ENCODE measurements at regions not wholly inside any gene's neighbourhood (a gene's known extent, or its start where the extent isn't known, plus 50 kb on each side); places are given as distances from the start of the nearest gene placed in this dataset.

- DNase-seq, result no peak
These were observed 195.4 kb upstream of the ARL4C start for GRCh38 chr2:234691968-234692955.

DNA sequence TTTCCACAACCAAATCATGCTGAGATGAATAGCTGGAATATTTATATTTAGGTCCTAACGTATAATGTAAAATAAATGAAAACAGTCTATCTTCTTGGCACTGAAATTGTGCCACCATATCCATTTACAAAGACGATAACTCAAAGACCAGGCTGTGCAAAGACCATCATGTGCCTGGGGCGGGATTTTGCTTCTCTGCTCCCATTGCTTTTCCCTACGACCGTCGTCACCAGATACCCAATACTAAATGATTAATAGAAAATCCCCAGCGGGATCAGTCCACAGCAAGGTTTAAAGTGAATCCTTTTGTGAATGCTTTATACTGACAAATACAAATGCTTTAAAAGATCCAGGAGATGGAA lies 194.3 kb upstream of the ARL4C start:
- DNase-seq, result no peak

- no peak for DNase-seq
These were observed 193.8 kb upstream of the ARL4C start for GRCh38 chr2:234690569-234691213.

- DNase-seq, result no peak
These were observed 193.1 kb upstream of the ARL4C start for GRCh38 chr2:234689911-234690379.

DNA sequence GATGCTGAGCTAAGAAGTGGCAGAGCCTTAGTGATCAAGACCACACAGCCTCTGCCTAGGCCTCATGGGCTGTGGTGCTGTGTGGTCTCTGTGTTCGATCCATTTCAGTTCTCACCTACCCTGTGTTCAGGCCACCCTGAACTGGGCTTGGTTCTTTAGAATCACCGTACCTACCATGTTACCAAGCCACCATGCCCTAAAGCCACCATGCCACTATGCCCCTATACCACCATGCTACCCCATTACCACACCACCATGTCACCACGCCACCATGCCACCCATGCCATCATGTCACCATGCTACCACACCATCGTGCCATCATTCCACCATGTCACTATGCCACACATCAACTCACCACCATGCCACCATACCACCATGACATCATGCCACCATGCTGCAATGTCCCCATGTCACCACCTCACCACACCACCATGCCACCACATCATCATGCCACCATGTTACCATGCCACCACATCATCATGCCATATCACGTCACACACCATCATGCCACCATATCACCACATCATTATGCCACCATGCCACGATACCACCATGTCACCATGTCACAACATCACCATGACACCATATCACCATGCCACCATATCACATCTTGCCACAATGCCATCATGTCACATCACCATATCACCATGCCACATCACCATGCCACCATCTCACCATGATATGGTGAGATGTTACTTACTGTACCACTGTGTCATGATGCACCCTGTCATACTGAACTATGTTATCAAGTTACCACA lies 191.0 kb upstream of the ARL4C start:
- DNase-seq, result no peak

- no peak for DNase-seq
These were observed 189.4 kb upstream of the ARL4C start for GRCh38 chr2:234686088-234686890.

- DNase-seq, result no peak
These were observed 187.6 kb upstream of the ARL4C start for GRCh38 chr2:234684466-234684865.

- no peak for DNase-seq
These were observed 187.1 kb upstream of the ARL4C start for GRCh38 chr2:234683950-234684349.

DNA sequence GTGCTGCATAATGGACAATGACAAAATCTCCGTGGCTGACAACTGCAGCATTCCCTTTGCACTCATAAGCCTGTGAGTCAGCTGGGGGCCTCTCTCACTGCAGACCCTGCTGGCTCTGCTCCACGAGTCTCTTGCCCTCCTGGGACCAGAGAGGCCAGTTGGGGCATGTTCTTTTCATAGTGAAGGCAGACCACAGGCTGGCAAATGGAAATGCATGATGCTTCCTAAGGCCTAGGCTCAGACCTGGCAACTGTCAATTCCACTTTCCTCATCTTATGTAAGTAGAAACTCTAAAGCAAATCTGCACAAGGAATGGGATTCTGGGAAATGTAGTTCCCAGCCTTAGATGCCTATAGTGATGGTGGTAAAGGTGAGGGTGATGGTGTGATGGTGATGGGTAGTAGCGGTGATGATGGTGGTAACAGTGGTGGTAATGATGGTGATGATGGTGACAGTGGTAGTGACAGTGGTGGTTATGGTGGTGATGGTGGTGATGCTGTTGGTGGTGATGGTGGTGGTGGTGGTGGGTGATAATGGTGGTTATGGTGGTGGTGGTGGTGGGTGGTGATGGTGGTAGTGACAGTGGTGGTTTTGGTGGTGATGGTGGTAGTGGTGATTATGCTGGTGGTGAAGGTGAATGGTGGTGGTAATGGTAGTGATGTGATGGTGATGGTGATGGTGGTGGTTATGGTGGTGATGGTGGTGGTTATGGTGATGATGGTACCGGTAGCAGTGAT lies 185.8 kb upstream of the ARL4C start:
- no peak for DNase-seq

DNA sequence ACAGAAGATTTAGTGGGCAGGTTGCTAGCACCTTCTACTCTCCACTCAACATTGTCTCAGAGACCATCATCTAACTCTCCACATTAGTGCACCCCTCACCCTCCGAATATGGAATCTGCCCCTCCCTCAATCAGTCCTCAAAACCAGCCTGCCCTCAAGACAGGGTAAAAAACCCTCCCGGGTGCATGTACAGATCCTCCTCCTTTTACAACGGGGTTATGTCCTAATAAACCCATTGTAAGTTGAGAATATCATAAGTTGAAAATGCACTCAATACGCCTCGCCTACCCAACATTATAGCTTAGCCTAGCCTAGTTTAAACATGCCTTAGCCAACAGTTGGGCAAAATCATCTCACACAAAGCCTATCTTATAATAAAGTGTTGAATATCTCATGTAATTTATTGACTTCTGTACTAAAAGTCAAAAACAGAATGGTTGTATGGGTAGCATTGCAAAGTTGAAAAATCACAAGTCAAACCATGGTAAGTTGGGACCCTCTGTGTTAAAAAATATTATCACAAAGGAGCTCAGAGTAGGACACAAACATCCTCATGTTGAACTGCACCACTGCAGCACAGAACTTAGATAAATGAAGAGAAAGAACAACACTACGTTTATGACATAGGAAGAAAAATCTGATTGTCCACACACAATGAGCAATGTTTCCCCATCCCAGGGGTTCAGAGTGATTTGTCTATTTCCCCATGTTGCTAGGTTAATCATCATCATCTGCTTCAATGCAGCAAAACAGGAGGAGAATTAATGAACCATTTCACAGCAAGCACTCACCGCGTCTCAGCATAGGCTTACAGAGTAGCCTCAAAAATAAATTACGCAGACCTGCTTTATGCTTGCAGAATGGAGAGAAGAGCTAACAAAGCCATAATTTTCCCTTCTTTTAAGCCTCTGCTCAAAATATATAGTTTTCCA lies 184.1 kb upstream of the ARL4C start:
- no peak for DNase-seq

DNA sequence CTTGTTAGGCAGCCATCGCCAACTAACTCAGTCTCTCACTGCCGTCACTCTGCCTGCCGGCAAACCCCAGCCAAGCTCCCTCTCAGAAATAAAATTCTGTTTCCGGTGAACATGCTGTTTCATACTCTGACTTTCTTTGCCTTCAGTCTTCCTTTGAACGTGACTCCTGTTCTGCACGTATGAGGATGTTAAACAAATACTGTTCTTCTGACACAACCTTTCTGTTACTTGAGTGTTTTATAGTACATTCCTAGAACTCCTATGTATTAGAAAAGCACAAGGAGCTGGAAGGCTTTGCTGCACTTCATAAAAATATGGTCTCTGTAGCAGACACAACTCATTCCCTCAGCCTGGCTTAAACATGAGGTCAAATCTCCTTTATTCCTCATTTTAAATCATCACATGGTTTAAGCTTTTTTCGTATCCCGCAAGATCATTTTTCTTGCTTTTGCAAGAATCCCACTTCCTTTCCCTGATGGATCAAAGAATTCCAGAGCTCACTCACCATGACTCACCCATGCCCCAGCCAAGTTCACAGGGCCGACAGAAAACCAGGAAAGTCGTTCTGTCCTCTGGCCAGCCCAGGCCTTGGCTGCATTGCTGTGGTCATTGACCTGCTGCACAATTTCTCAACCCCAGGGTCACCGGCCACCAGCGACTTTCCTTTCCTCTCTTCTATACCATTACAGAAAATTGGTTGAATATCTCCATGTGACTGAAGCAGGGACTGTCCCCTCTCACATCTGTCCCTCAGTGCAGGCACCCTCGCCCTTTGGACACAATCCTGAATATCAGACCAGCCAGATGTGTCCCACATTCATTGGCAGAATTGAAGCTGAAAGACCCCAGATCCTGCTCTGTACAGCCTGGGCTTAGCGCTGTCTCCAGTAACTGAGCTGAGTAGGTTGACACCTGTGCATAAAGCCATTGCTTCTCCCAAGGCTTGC lies 183.1 kb upstream of the ARL4C start:
- no peak for DNase-seq

DNA sequence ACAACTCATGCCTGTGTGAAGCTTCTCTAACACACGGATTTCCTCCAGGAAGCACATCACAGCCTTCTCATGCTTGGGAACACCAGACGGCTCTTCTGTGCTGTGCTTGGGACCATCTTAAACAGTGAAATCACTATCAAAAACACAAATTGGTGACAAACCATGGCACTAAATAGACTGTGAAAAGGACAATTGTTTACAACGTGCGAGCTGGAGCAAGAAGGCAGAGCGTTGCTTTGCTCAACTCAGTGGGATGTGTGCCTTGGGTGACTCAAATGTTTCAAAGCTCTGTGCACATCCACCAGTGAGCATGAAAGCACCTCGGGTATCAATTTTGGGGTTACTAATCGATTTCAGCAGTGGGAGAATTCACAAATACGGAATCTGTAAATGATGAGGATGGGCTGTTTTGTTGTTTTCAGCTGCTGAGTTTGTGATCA lies 182.4 kb upstream of the ARL4C start:
- no peak for DNase-seq

- DNase-seq, result no peak
These were observed 181.8 kb upstream of the ARL4C start for GRCh38 chr2:234678711-234679110.

DNA sequence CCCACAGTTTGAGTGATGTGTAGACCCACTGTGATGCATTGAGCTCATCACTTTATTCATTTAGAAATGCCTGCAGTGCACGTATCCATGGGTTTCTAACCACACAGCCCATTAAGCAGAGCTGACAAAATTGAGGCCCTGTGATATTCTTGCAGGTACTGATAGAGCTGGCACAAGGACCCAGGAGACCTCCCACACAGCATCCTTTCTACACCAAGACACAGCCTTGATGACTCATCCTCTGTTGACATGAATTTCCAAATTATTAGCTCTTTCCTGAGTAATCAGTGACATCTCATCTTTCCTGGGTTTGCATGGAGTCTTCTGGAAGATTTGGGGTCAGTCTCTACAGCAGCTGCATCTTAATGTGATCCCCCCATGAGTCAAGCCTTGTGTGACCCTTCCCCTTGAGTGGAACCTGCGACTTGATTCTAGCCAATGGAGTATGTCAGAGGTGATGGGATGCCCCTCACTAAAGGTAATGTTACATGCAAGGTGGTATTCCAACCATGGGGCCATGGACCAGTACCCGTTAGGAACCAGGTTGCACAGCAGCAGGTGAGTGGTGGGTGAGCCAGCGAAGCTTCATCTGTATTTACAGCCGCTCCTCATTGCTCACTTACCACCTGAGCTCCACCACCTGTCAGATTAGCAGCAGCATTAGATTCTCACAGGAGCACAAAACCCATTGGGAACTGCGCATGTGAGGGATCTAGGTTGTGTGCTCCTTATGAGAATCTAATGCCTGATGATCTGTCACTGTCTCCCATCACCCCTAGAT lies 181.1 kb upstream of the ARL4C start:
- no peak for DNase-seq

DNA sequence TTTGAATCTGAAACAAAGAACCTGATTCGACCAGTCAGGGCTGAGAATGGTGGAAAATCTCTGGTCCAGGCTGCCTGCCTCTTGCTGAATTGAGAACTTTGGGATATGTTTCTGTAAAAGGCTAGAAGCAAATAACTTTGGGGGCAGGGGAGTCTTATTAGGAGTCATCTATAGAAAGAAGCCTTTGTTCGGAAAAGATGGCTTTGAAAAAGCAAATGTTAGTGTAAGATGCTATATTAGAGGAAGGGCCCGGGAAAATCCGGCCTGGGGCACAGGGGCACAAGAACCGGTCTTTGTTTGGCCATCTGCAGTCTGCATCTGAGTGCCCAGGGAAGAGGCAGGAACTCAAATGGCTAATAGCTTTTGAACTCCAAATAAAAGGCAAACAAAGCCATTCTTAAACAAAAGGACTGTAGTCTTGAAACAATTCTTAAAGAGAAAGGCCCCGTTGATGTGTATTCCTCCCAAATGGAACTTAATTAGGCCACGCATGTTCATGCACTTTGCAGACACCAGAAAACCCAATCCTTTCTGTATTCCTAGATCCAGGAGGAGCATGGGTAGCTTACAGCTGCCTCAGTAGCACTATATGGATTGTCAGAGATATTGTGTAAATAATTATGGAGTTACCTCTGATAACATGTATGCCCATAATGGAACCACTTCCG lies 180.0 kb upstream of the ARL4C start:
- DNase-seq, result no peak

DNA sequence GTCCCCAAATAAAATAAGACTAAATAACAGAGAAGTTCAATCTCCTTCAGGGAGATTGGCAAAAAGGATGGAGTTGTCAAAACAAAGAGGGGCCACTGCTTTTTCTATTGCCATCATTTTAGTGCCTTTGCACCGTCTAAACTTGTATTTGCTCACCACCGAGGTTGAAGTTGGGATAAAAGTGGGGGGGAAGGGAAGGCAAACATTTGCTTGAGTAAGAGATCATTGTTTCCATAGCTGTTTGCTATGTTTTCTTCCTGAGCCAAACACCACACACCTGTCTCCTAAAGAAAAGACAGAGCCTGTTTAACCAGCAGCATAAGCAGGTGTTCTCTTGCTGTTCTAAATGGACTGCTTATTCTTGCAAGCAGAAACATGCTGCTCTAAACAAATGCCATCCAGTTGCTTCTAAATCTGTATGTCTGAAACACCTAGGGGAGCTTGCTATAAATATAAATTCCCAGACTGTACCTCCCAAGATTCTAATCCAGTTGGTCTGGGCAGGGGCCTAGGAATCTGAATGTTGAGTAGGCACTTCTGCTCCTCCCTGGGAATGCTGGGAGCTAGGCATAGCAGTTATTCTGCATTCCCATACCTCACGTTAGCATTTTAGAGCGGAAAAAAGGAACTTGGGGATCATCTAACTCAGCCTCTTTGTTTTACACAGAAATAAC lies 179.4 kb upstream of the ARL4C start:
- no peak for DNase-seq

- no peak for DNase-seq
These were observed 177.9 kb upstream of the ARL4C start for GRCh38 chr2:234674781-234675201.
